Left lung (tissue), 4 donors: ENCODE measurements at regions not wholly inside any gene's neighbourhood (a gene's known extent, or its start where the extent isn't known, plus 50 kb on each side); places are given as distances from the start of the nearest gene placed in this dataset.
A peak's percentile ranks its signal among the peaks of the same experiment; 100 is the strongest.

Experiments
- ATAC-seq: fragments of 200-7000 bp; cut with Tn5 transposase; one replicate; pipeline ENCODE4 v1.9.1; 2020; ENCODE audit warnings: moderate library complexity
- DNase-seq, 4 donors: peaks; one replicate each; pipeline ENCODE4 v3.0.0-alpha.2; 2013 to 2020
- H3K27ac ChIP-seq, 2 donors: fragments of 200-600 bp; sonication (generic) in 1 of 2; one replicate each; pipeline versions ENCODE4 v1.5.0 to v1.8.0; 2020 to 2021
- H3K27me3 ChIP-seq, 2 donors: fragments of 200-600 bp; sonication (generic) in 1 of 2; one replicate each; pipeline versions ENCODE4 v1.5.0 to v1.8.0; 2020 to 2021
- H3K36me3 ChIP-seq, 2 donors: fragments of 200-600 bp; sonication (generic) in 1 of 2; one replicate each; pipeline versions ENCODE4 v1.5.0 to v1.8.0; 2020 to 2021
- H3K4me1 ChIP-seq, 2 donors: fragments of 200-600 bp; one replicate each; pipeline ENCODE4 v1.8.0; 2021
- H3K4me3 ChIP-seq, 2 donors: fragments of 200-600 bp; sonication (generic) in 1 of 2; one replicate each; pipeline versions ENCODE4 v1.5.0 to v1.8.0; 2020 to 2021; ENCODE audit warnings: mild to moderate bottlenecking in 1 of 2
- H3K9me3 ChIP-seq, 2 donors: fragments of 200-600 bp; sonication (generic) in 1 of 2; one replicate each; pipeline versions ENCODE4 v1.5.0 to v1.8.0; 2020 to 2021
- CTCF ChIP-seq, 2 donors: fragments of 200-600 bp; sonication (generic) in 1 of 2; IDR thresholded peaks; one replicate each; pipeline versions ENCODE4 v1.5.0 to v1.8.0; 2021; ENCODE audit warnings: antibody characterized with exemption in 2 of 2
- intact Hi-C, 2 donors: fragments of 100-400 bp; cut with DNase I; formaldehyde crosslinking; loops; one replicate each; pipeline versions ENCODE4 v1.11.2 to v1.14.2; 2022
- donor health status: DM: no; HTN: yes; CAD: no.
- donor health status: DM: no; HTN: no; CAD: no.

GRCh38 chr6:81981812-81982211 is 229.3 kb upstream of the TENT5A start:
- H3K4me1 ChIP-seq: no peaks in the 10 kb centered on the region
- DNase-seq: no peak
- H3K9me3 ChIP-seq: peaks cover 0 to 8% of the 10 kb centered on the region in 2 donors
- peak; percentile 47 for ATAC-seq
- TF ChIP-seq CTCF (IDR thresholded peaks at IDR 0.05): no peak
- H3K27ac ChIP-seq: no peak overlapping the region
- H3K4me3 ChIP-seq: no peak overlapping the region
- H3K27me3 ChIP-seq: no peaks in the 10 kb centered on the region
- intact Hi-C loops: no loop called here
- no peaks in the 10 kb centered on the region for H3K36me3 ChIP-seq

GRCh38 chr6:81979767-81980166 is 227.3 kb upstream of the TENT5A start:
- Histone ChIP-seq H3K9me3 (peaks cover 0 to 13% of the 10 kb centered on the region in 2 donors), H3K4me1 (no peaks in the 10 kb centered on the region), H3K4me3 (no peak overlapping the region), H3K27ac (no peak overlapping the region), H3K36me3 (no peaks in the 10 kb centered on the region), H3K27me3 (no peaks in the 10 kb centered on the region)
- ATAC-seq (no peak), DNase-seq (no peak)
- intact Hi-C loops: no loop called here
- no peak for TF ChIP-seq CTCF (IDR thresholded peaks at IDR 0.05)

- H3K4me1 ChIP-seq: no peaks in the 10 kb centered on the region
- H3K9me3 ChIP-seq: peaks cover 0 to 14% of the 10 kb centered on the region in 2 donors
- intact Hi-C loops: no loop called here
- TF ChIP-seq CTCF (IDR thresholded peaks at IDR 0.05): no peak
- H3K36me3 ChIP-seq: no peaks in the 10 kb centered on the region
- DNase-seq (no peak), ATAC-seq (no peak)
- no peak overlapping the region for H3K27ac ChIP-seq
- H3K4me3 ChIP-seq: no peak overlapping the region
- no peaks in the 10 kb centered on the region for H3K27me3 ChIP-seq
These were observed 226.8 kb upstream of the TENT5A start for GRCh38 chr6:81979329-81979728.

- H3K36me3 ChIP-seq: no peaks in the 10 kb centered on the region
- H3K4me3 ChIP-seq: no peak overlapping the region
- H3K27me3 ChIP-seq: no peaks in the 10 kb centered on the region
- H3K4me1 ChIP-seq: no peaks in the 10 kb centered on the region
- ATAC-seq (no peak), DNase-seq (no peak)
- H3K27ac ChIP-seq: no peak overlapping the region
- intact Hi-C loops: no loop called here
- TF ChIP-seq CTCF (IDR thresholded peaks at IDR 0.05): no peak
- peaks cover 0 to 22% of the 10 kb centered on the region in 2 donors for H3K9me3 ChIP-seq
These were observed 225.7 kb upstream of the TENT5A start for GRCh38 chr6:81978230-81978629.

- Histone ChIP-seq H3K27me3 (no peaks in the 10 kb centered on the region), H3K4me1 (no peaks in the 10 kb centered on the region), H3K4me3 (no peak overlapping the region), H3K9me3 (peaks cover 0 to 27% of the 10 kb centered on the region in 2 donors), H3K27ac (no peak overlapping the region), H3K36me3 (no peaks in the 10 kb centered on the region)
- DNase-seq (no peak), ATAC-seq (peak; percentile 37)
- intact Hi-C loops: no loop called here
- no peak for TF ChIP-seq CTCF (IDR thresholded peaks at IDR 0.05)
These were observed 225.0 kb upstream of the TENT5A start for GRCh38 chr6:81977486-81977885.
